ENCODE measurements at regions not wholly inside any gene's neighbourhood (a gene's known extent, or its start where the extent isn't known, plus 50 kb on each side); places are given as distances from the start of the nearest gene placed in this dataset.

- Mint-ChIP-seq H3K4me1 (peaks cover 0 to 6% of the 10 kb centered on the region in 2 experiments; a peak in 3 of 4 replicates), H3K27me3 (ENCODE audit: low read depth) (peaks cover under 1% of the 10 kb centered on the region), H3K36me3 (ENCODE audit: insufficient read depth in 1 of 3, low read depth in 3 of 3) (no peaks in the 10 kb centered on the region; a peak in 2 of 7 replicates), H3K9me3 (peaks cover 0 to 3% of the 10 kb centered on the region in 2 experiments; a peak in 2 of 5 replicates), H3K4me3 (no peak overlapping the region), H3K27ac (no peak overlapping the region)
- no peaks in the 10 kb centered on the region for H3K9me3 ChIP-seq (ENCODE audit: control insufficient read depth, low read depth, low read length)
- H3K4ac ChIP-seq (ENCODE audit: low read depth, low read length), result no peak overlapping the region
- no peak overlapping the region for H3K9ac ChIP-seq (ENCODE audit: extremely low read depth, insufficient read length, low read length)
- no peak overlapping the region for H2AFZ ChIP-seq (ENCODE audit: low read length)
- H3K27me3 ChIP-seq (ENCODE audit: insufficient read depth, low read length), result no peaks in the 10 kb centered on the region
- H3K56ac ChIP-seq (ENCODE audit: insufficient read length, low read depth, low read length), result no peak overlapping the region
- no peak overlapping the region for H3K23ac ChIP-seq (ENCODE audit: insufficient read length, low read depth, low read length)
- H2BK20ac ChIP-seq (ENCODE audit: low read depth, low read length, poor library complexity, severe bottlenecking), result no peak overlapping the region
- H3K18ac ChIP-seq (ENCODE audit: insufficient read length, low read depth, low read length), result no peak overlapping the region
- DNase-seq, result no peak
- no peak overlapping the region for H4K91ac ChIP-seq (ENCODE audit: insufficient read length, low read depth, low read length)
- no peak for TF ChIP-seq CTCF (conservative IDR thresholded peaks at IDR 0.05)
- H3K79me2 ChIP-seq (ENCODE audit: insufficient read depth, low read length), result no peaks in the 10 kb centered on the region
- no peaks in the 10 kb centered on the region for H4K20me1 ChIP-seq (ENCODE audit: control insufficient read depth, insufficient read depth, insufficient read length)
- H3K4me1 ChIP-seq (ENCODE audit: insufficient read depth, low read length), result no peaks in the 10 kb centered on the region
- H2BK120ac ChIP-seq (ENCODE audit: low read depth, low read length, poor library complexity, severe bottlenecking), result no peak overlapping the region
- H2BK5ac ChIP-seq (ENCODE audit: insufficient read length, low read length), result no peak overlapping the region
- no peak overlapping the region for H2AK5ac ChIP-seq (ENCODE audit: insufficient read length, low read length)
- no peak overlapping the region for H4K5ac ChIP-seq (ENCODE audit: insufficient read length, low read depth, low read length)
- no peak overlapping the region for H3K14ac ChIP-seq (ENCODE audit: insufficient read depth, low read length)
- H3K23me2 ChIP-seq (ENCODE audit: insufficient read length, low read depth, low read length, poor library complexity, severe bottlenecking), result no peaks in the 10 kb centered on the region
- H3K4me2 ChIP-seq (ENCODE audit: insufficient read depth, insufficient read length, low read length), result no peak overlapping the region
- no peak overlapping the region for H4K8ac ChIP-seq (replicated peaks; ENCODE audit: insufficient read length, low read depth, low read length)
- H2BK15ac ChIP-seq (ENCODE audit: low read depth, low read length), result no peak overlapping the region
- no peak overlapping the region for H3K27ac ChIP-seq (ENCODE audit: insufficient read length, low read depth, low read length)
- no CpG with 5 or more reads among the region's 4 CpGs for WGBS (ENCODE audit: extremely low coverage, insufficient read length, low lambda C conversion rate)
- no peak overlapping the region for H3T11ph ChIP-seq (ENCODE audit: low read length)
- no peaks in the 10 kb centered on the region for H3K79me1 ChIP-seq (ENCODE audit: insufficient read depth, low read depth, low read length, poor library complexity, severe bottlenecking)
- H2BK12ac ChIP-seq (ENCODE audit: insufficient read length, low read depth, low read length), result no peak overlapping the region
Measured at GRCh38 chr20:58092353-58092752, 136.1 kb downstream of the ANKRD60 start.
